PC-9 (cell line): ENCODE measurements at regions not wholly inside any gene's neighbourhood (a gene's known extent, or its start where the extent isn't known, plus 50 kb on each side); places are given as distances from the start of the nearest gene placed in this dataset.
"Not testable (repeated sequence)": the region's sequence is repeated elsewhere in the genome, so short reads cannot be mapped to it uniquely, and the experiment has no call there.

Source experiments
- EZH2 ChIP-seq: fragments of 200-600 bp; sonication (generic); IDR thresholded peaks from 2 replicates; pipeline ENCODE4 v1.8.0; 2017; ENCODE audit warnings: antibody characterized with exemption, low read depth
- TF ChIP-seq, protein P1 (sequence below): fragments of 200-600 bp; sonication (generic); conservative IDR thresholded peaks from 2 replicates; pipeline ENCODE4 v1.6.1; 2017; ENCODE audit warnings: mixed run types, antibody characterized with exemption, mild to moderate bottlenecking, moderate library complexity

DNA sequence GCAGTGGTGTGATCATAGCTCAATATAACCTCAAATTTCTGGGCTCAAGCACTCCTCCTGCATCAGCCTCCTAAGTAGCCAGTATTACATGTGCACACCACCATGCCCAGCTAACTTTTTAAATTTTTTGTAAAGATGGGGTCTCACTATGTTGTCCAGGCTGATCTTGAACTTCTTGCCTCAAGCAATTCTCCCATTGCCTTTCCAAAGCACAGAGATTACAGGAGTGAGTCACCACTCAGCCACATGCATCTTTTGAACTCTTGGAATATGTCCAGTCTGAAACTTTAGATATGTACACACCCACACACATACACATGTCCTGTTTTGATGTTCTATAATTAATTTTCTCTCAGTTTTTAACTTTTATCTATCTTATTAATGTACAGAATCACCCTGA, 2163.5 kb upstream of the DEFB115 start:
- TF ChIP-seq, protein P1, sequence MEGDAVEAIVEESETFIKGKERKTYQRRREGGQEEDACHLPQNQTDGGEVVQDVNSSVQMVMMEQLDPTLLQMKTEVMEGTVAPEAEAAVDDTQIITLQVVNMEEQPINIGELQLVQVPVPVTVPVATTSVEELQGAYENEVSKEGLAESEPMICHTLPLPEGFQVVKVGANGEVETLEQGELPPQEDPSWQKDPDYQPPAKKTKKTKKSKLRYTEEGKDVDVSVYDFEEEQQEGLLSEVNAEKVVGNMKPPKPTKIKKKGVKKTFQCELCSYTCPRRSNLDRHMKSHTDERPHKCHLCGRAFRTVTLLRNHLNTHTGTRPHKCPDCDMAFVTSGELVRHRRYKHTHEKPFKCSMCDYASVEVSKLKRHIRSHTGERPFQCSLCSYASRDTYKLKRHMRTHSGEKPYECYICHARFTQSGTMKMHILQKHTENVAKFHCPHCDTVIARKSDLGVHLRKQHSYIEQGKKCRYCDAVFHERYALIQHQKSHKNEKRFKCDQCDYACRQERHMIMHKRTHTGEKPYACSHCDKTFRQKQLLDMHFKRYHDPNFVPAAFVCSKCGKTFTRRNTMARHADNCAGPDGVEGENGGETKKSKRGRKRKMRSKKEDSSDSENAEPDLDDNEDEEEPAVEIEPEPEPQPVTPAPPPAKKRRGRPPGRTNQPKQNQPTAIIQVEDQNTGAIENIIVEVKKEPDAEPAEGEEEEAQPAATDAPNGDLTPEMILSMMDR: not testable (repeated sequence)
- TF ChIP-seq EZH2: not testable (repeated sequence)
